ENCODE measurements at regions not wholly inside any gene's neighbourhood (a gene's known extent, or its start where the extent isn't known, plus 50 kb on each side); places are given as distances from the start of the nearest gene placed in this dataset.
A peak's percentile ranks its signal among the peaks of the same experiment; 100 is the strongest.

DNA sequence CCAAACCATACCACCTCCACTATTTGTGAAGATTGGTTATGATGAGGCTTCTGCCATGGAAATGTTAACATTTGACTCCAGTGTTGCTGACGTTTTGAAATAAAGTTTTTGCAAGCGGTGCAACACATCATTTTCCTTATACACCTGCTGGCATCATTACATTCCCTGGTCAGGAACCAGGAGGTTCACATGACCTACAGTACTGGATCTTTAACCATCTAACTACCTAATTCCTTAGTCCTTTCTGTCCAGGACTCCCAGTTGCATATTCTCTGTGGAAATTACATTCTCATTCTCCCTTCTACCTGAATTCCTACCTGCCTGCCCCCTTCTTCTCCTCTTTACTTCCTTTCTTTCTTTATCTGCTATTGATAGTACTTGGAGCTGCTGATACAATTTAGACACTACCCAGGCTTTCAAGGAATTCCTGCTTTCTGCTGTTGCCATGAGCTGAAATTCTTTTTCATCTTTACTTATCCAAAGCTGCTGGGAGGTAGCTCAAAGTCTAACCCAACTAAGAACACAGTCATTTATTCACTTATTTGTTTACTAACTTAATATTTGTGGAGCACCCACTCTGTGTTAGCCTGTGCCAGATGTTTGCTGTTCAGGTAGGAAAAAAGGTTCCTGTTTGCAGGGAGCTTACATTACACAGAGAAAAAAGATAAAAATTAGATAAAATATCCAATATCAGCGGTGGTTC lies 144.2 kb downstream of the EDEM1 start:
- H3K36me3 Mint-ChIP-seq (ENCODE audit: insufficient read depth), result no peaks in the 10 kb centered on the region
- H3K4me3 Mint-ChIP-seq (ENCODE audit: low read depth), result no peak overlapping the region
- no peak for DNase-seq (ENCODE audit: low spot score, unreplicated experiment)
- peaks cover 4% of the 10 kb centered on the region for H3K9me3 Mint-ChIP-seq (ENCODE audit: low read depth)
- H3K27ac Mint-ChIP-seq, result peak overlapping the region; percentile 4
- TF ChIP-seq, protein P1, sequence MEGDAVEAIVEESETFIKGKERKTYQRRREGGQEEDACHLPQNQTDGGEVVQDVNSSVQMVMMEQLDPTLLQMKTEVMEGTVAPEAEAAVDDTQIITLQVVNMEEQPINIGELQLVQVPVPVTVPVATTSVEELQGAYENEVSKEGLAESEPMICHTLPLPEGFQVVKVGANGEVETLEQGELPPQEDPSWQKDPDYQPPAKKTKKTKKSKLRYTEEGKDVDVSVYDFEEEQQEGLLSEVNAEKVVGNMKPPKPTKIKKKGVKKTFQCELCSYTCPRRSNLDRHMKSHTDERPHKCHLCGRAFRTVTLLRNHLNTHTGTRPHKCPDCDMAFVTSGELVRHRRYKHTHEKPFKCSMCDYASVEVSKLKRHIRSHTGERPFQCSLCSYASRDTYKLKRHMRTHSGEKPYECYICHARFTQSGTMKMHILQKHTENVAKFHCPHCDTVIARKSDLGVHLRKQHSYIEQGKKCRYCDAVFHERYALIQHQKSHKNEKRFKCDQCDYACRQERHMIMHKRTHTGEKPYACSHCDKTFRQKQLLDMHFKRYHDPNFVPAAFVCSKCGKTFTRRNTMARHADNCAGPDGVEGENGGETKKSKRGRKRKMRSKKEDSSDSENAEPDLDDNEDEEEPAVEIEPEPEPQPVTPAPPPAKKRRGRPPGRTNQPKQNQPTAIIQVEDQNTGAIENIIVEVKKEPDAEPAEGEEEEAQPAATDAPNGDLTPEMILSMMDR (IDR thresholded peaks at IDR 0.05; ENCODE audit: unreplicated experiment), result no peak
- peaks cover 4% of the 10 kb centered on the region for H3K27me3 Mint-ChIP-seq
- H3K4me1 Mint-ChIP-seq (ENCODE audit: low read depth), result peaks cover 26% of the 10 kb centered on the region

DNA sequence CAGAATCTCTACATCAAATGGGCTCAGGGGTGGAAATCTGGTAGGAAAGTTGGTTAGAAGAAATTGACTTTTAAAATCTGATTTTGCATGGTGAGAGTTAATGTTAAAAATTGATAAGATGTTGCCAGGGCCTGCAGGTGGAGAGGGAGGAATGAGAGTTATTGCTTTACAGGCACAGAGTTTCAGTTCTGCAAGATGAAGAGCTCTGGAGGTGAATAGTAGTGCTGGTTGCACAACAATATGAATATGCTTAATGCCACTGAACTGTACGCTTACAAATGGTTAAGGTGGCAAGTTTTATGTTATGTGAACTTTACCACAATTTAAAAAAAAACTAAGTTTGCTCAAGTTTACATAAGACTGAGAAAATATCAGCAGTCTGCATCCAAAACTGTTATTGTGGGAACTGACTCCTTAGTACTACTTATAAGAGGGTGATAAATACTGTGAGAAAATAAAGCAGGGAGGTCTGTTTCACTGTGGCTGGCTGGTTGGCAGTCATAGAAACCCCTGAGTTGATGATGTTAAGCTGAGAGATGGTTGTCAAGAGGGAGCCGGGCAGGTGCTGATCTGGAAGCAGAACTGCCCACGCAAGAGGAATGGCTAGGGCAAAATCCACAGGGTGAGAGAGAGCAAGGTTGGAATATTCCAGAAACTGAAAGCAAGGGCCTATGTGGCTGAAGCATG lies 144.9 kb downstream of the EDEM1 start:
- Mint-ChIP-seq H3K27ac (peak overlapping the region; percentile 43), H3K4me1 (ENCODE audit: low read depth) (peaks cover 29% of the 10 kb centered on the region), H3K27me3 (peaks cover 4% of the 10 kb centered on the region), H3K4me3 (ENCODE audit: low read depth) (peak overlapping the region; percentile 10), H3K36me3 (ENCODE audit: insufficient read depth) (no peaks in the 10 kb centered on the region), H3K9me3 (ENCODE audit: low read depth) (peaks cover 4% of the 10 kb centered on the region)
- TF ChIP-seq, protein P1 (IDR thresholded peaks at IDR 0.05; ENCODE audit: unreplicated experiment), result no peak
- DNase-seq (ENCODE audit: low spot score, unreplicated experiment), result no peak

DNA sequence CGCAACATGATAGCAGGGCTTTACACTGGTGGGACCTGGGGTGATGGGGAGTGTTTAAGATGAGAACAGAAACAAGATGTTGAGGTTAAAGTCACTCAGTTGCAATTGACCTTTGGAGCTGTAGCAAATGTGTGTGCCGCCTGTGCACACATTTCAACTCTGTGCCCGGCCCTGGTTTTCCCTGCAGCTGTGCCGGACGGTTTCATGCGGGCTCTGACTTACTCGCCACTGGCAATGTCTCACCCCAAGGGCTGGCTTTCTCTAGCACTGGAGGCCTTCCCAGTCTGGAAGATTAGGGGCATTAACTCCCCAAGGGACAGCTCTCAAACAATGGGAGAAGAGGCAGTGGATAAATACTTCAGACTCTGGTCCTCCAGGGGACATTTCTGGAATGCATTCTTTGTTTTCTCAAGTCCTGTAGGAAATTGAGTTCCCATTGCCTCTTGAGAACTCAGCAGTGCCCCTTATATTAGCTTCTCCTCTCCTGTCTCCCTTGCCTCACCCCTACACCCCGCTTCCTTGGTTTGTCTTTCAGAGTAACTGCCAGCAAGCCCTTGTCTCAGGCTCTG lies 152.5 kb downstream of the EDEM1 start:
- peaks cover 31% of the 10 kb centered on the region for H3K4me1 Mint-ChIP-seq (ENCODE audit: low read depth)
- no peak for DNase-seq (ENCODE audit: low spot score, unreplicated experiment)

DNA sequence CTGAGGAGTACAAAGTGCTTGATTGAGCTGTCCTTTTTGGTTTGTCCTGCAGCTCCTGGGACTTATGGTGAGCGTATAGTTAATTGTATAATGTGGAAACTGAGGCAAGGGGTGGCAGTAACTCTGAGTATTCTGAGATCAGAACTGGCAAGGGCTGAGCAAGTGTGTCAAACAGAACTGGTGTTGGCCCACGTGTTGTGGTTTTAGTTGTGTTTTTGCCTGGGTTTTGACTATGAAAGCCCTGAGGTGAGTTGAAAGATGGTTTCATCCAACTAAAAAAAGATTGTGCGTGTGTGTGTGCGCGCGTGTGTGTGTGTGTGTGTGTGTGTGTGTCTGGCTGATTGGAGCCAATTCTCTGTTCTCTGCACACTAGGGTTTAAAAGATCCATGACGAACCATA lies 154.1 kb downstream of the EDEM1 start:
- H3K4me3 Mint-ChIP-seq (ENCODE audit: low read depth), result no peak overlapping the region
- H3K9me3 Mint-ChIP-seq (ENCODE audit: low read depth), result no peaks in the 10 kb centered on the region
- H3K4me1 Mint-ChIP-seq (ENCODE audit: low read depth), result peaks cover 27% of the 10 kb centered on the region
- no peak overlapping the region for H3K27ac Mint-ChIP-seq
- DNase-seq (ENCODE audit: low spot score, unreplicated experiment), result no peak
- no peaks in the 10 kb centered on the region for H3K36me3 Mint-ChIP-seq (ENCODE audit: insufficient read depth)
- peaks cover 7% of the 10 kb centered on the region for H3K27me3 Mint-ChIP-seq
- TF ChIP-seq, protein P1 (IDR thresholded peaks at IDR 0.05; ENCODE audit: unreplicated experiment), result no peak

More for the DNA sequence above, 152.5 kb downstream of the EDEM1 start:
- Mint-ChIP-seq H3K4me3 (ENCODE audit: low read depth) (no peak overlapping the region), H3K9me3 (ENCODE audit: low read depth) (no peaks in the 10 kb centered on the region), H3K27me3 (peaks cover 7% of the 10 kb centered on the region), H3K27ac (no peak overlapping the region), H3K36me3 (ENCODE audit: insufficient read depth) (no peaks in the 10 kb centered on the region)
- TF ChIP-seq, protein P1 (IDR thresholded peaks at IDR 0.05; ENCODE audit: unreplicated experiment), result no peak

DNA sequence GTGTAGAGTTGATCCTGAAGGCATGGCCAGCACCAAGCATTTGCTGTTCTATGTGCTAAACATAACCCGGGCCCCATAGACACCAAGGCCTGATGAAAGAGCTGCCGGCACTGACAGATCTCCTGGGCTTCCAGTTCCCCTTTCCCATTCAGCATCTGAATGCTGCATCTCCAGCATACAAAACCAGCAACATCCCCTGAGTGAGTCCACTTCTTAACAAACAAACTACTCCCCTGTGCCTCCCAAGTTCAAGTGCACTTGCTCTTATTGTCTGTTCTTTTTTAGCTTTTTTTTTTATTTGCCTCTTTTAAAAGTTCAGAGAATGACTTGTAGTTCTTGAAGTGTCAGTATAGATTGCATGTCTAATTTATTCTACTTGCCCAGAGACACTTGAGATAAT lies 156.0 kb downstream of the EDEM1 start:
- peaks cover 7% of the 10 kb centered on the region for H3K27me3 Mint-ChIP-seq
- H3K4me3 Mint-ChIP-seq (ENCODE audit: low read depth), result no peak overlapping the region
- TF ChIP-seq, protein P1 (IDR thresholded peaks at IDR 0.05; ENCODE audit: unreplicated experiment), result no peak
- no peak overlapping the region for H3K27ac Mint-ChIP-seq
- DNase-seq (ENCODE audit: low spot score, unreplicated experiment), result no peak
- H3K4me1 Mint-ChIP-seq (ENCODE audit: low read depth), result peaks cover 23% of the 10 kb centered on the region
- no peaks in the 10 kb centered on the region for H3K9me3 Mint-ChIP-seq (ENCODE audit: low read depth)
- no peaks in the 10 kb centered on the region for H3K36me3 Mint-ChIP-seq (ENCODE audit: insufficient read depth)
